GM18870 (cell line): ENCODE measurements at regions not wholly inside any gene's neighbourhood (a gene's known extent, or its start where the extent isn't known, plus 50 kb on each side); places are given as distances from the start of the nearest gene placed in this dataset.
"Not testable (repeated sequence)": the region's sequence is repeated elsewhere in the genome, so short reads cannot be mapped to it uniquely, and the experiment has no call there.

ENCODE experiments used
- ATAC-seq: cut with Tn5 transposase; IDR thresholded peaks from one replicate; pipeline ENCODE4 v1.9.1; 2021; ENCODE audit warnings: moderate library complexity; ENCODE audit not compliant: unreplicated experiment

DNA sequence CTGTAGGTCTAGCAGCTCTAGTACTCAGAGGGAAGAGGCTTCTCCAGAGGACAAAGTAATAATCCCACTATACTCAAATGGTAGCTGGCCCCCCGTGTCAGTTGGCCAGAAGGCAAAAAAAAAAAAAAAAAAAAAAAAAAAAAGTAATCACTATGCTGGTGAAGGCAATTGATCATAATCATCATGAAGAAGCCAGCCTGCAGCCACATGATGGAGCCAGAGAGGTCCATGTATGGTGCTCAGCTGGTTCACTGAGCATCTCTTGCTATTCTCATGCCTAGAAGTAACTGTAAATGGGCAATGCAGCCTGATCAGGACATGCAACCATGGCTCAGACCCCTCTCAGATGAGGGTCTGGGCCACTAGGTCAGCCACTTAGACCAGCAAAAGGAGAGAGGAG, 378.8 kb downstream of the MED13L start:
- ATAC-seq, result no peak

DNA sequence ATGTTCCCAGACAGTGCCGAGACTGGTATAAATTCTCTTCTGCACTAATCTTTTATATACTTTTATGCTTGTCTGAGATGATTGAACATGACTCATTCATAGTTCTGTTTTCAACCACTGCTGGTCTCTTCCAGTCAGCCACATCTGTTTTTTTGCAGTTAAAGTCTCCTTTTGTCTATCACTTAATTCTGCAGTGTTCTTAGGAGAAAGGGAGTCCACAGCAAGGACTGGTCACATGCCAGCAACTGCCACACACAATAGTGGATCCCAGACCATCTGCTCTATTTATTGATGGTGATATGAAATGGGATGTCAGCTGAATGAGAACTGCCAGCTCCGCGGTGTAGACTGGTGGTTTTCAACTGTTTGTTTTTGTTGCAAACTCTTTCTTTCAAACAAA, 379.8 kb downstream of the MED13L start:
- ATAC-seq, result no peak

DNA sequence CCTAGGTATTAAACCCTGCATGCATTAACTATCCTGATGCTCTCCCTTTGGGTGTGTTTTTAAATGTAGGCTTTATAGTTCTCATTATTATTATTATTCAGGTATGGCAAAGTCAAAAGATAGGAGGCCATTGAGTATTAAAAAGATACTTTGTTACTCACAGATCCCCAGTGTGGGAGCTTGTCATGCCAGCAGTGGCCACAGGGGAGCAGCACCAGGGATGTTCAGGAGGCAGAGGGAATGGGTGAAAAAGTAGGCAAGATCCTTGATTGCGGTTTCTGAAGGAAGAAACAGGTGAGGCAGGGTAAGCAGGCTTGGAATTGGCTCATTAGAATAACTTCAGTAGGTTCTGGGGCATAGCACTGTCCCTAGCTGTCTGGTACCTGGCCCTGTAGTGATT, 382.2 kb downstream of the MED13L start:
- ATAC-seq, result no peak

DNA sequence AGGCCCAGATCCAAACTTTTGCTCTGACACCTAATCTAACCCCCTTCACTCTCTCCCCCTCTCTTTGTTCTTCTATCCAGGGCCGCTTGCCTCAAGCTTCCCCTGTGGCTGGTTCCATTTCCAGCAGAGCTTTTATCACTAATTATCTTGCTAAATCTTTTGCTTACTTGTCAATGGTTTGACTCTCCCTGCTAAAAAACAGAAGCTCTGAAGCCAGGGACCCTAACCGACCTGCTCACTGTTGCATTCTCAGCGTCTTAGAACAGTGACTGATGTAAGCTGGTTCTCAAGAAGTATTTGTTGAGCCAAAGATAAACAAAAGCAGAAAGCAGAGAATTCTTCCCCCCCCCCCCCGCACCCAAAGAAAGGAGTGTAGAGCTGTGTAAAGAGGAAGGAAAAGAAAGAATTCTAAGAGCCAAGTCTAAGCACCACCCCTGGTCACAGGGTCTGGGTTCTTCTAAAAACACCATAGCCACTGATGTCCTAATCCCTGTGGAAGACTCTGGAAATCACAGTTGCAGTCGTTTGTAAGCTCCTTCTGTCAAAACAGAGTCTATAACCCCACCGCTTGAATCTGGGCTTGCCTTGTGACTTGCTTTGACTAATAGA, 385.8 kb downstream of the MED13L start:
- ATAC-seq, result no peak

DNA sequence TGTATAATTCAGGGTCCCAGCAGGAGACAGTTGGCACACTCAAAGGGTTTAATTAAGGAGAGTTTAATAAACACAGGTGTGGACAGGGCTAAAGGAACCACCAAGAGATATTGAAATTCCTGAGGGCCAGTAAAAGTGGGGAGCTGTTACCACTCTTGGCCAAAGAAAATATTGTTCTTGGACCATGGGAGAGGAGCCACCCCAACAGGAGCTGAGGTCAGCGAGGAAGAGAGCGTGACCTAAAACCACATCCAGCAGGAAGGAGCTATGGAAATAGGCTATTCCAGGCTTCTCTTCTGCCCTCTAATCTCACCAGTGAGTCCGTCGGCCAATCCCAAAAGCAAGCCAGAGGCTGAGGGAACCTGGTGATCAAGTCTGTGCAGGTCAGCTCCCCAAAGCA, 390.8 kb downstream of the MED13L start:
- ATAC-seq, result no peak

DNA sequence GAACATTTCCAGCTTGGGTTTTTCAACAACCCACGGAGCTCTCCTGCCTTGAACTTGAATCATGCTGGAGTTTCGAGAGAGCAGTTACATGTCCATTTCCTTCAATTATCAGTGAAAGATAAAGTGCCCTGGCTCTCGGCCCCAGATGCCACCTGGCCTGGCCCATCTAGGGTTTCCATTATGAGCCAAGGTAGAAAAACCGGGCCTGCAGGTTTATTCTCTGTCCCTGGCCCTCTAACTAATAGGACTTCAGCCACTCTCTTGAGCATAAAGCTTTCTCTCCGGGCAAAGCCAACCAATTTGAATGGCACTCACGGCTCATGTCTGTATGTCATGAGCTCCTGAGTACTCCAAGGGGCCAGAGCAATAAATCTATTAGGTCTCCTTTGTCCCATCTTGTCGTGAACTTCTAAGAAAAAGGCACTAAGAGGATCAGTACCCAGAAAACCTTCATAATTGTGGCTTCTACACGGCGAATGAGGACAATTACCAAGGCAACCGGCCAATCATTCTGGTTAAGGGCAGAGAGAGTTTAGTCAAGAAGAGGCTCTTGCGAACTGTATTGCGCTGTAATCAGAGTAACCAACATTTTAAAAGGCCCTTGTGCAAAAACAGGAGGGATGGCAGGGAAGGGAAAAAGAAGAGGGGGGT, 392.3 kb downstream of the MED13L start:
- no peak for ATAC-seq

DNA sequence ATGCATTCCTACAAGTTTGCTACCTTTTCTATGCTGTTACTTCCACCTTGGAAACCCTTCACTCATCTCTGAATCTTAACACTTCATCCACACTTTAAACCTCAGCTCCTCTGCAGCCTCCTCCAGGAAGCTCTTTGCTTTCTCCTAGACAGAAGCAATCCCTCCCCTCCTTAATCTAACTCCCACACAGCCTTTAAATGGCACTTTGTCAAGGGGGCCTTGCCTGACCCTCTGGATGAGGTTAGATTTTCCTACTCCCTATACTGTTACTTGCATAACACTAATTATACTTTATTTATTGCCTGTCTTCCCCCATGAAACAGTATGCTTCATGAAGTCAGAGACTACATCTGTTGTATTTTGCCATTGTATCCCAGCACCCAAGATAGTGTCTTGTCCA, 394.6 kb downstream of the MED13L start:
- no peak for ATAC-seq

DNA sequence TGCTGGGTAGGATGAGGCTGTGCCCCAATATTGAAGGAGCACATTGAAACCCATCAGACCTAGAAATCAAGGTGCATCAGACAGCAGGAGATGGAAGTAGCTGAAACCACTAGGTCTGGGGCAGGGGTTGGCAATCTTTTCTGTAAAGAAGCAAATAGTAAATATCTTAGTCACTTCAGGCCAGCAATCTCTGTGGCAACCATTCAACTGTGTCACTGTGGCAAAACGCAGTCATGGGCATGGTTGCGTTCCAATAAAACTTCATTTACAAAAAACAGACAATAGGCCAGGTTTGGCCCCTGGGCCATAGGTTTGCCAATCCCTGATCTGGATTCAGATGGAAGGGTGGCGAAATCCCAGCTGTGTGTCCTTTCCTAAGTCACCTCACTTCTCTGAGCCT, 397.3 kb downstream of the MED13L start:
- ATAC-seq, result no peak

DNA sequence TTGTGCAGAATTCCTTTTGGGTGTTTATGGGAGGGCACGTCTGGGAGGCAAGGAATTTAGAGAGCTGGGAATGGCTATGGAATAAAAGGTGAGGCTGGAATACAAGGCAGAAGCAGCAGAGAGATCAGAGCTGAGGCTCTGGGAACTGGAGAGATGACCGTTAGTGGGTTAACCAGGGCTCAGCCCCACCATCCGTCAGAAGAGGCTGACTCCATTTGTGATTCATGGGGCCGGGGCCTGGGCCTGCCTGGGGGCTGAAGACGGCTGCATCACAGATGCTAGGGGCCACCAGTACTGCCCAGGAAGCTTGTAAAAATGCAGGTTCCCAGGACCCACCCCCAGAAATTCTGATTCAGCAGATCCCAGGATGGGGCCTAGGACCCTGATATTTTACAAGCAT, 398.1 kb downstream of the MED13L start:
- ATAC-seq, result no peak

DNA sequence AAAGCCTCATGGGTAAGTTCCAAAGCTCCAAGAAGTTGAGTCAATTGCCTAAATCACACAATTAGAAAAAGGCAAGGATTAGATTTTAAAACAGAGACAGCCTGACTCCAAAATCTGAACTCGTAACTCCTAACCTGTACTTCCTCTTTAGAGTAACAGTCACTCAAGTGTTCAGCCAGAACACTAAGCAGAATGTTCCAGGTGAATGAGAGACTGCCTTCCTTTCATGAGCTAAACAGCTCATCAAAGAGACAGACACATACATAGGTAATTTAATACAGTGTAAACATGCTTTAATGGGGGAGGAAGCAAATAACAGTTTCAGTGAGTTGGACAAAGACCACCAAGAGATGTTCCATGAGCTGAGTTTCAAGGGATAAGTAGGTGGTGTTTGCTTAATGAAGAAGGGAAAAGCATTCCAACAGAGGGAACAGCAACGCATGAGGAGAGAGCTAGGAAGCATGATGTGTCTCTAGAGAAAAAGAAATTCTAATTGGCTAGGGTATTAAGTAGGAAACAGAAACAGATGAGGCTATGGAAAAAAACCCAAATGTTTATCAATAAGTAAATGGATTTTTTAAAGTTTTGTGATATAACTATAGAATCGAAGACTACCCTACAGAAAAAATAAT, 403.9 kb downstream of the MED13L start:
- no peak for ATAC-seq

DNA sequence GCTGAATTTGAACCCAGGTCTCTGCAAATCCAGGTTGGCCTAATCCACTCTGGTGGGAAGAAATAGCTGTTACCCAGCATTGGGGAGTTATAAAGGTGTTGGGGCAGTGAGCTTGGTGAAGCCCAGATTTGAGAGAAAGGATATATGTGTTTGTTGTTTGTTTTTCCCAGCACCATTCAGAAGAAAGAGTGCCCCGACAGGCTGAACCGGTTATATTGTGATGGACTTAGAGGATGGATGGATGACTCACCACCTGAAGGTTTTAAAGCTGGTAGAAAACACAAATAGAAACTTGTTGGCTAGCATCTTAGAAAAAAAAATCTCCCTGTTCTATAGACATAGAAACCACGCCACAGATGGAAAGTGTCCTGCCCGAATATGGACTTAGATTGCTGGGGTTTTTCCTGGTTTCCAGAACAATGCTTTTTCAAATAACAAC, 404.6 kb downstream of the MED13L start:
- no peak for ATAC-seq

DNA sequence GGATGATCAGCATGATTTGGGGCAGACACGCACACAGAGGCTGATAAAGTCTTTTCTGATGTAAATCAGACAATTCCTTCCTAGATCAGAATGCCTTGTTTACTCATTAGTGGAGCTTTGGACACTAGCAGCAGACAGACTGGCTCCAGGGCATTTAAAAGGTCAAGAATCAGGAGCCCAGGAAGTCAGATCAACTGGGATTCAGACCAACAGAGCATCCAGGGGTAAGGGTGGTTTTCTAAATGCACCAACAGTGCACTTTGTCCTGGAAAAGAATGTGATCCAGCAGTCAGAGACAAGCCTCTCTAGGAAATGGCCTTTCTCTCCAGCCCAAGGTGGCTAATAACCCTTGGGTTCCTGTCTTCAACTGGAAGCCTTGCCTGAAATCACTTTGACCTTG, 405.3 kb downstream of the MED13L start:
- no peak for ATAC-seq

DNA sequence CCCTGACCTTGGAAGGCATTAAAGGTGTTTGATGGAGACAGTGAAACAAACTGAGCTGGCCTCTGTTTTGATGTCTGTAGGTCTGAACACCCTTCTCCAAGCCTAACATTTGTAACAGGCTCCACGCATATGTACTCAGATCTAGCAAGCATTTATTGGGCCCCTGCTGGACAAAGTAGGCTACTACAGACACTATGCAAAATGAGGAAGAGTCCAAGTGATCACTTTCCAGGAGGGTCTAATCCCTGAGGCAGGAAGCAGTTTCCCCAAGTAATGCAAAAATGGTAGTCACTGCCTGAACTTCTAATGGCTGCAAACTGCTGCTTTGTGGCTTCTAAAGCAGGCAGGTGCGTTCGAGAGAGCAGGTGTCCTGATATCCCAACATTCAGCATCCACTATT, 405.8 kb downstream of the MED13L start:
- ATAC-seq, result no peak

DNA sequence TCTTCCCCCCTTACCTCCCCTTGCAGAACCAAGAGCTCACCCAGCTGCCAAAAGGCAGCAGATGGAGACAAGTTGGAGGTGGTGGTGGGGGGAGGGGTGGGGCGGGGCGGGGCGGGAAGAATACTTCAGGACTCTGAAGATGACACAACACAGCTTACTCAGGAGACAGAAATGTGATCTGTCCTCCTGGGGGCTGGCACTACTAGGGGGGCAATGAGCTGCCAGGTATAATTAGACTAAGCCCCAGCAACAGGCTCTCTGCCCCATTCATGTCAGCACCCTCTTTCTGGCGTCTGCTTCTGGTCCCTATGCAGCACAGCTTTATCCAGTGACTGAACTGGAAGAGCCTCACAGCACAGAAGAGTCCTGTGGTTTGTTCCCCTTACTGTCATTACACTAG, 407.0 kb downstream of the MED13L start:
- ATAC-seq, result no peak

DNA sequence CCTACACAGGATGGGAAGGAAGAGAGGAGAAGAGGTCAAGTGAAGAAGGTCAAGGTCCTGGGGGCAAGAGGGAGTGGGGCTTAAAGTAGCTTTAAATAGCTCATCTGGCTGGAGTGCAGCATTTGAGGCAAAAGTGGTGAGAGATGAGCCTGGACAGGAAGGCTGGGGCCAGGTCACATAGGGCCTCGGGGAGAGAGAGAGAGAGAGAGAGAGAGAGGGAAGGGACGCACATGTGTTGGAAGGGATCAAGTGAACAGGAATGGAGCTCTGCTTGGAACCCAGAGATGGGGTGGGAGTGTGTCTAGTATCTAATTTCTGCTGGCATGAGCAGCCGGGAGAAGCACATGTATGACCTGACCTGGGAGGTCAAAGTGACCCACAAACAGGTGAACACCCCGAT, 407.5 kb downstream of the MED13L start:
- ATAC-seq, result no peak

DNA sequence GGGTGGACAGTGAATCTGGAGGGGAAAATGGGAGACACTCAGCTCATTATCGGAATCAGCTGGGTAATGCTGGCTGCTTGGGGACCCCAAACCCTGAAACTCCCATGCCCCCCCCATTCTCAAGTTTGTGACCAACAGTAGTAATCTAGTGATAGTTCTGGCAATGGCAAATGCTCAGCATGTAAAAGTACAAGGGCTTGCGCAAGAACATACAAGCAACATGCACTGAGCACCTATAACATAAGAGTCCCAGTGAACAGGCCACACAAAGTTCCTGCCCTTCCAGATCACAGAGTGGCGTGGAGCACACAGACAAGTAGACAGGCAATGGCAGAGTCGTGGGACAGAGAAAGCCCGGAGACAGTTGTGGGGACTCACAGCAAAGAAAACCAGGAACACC, 407.9 kb downstream of the MED13L start:
- no peak for ATAC-seq

DNA sequence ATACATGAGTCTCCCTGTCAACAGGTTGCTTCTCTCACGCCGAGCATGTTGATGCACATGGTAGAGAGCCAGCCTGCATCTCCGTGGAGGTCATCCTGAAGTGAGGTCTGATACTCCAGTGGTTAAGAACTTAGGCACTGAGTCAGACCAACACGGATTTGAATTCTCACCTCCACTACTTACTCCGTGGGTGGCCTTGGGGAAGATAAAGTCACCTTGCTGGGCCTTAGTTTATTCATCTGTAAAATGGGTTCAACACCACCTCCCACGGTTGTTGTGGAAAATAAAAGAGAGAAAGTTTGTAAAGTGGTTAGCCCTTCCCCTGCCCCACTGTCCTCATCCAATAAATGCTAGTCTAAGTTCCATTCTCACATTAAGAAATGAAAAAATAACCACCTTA, 408.9 kb downstream of the MED13L start:
- ATAC-seq, result no peak

DNA sequence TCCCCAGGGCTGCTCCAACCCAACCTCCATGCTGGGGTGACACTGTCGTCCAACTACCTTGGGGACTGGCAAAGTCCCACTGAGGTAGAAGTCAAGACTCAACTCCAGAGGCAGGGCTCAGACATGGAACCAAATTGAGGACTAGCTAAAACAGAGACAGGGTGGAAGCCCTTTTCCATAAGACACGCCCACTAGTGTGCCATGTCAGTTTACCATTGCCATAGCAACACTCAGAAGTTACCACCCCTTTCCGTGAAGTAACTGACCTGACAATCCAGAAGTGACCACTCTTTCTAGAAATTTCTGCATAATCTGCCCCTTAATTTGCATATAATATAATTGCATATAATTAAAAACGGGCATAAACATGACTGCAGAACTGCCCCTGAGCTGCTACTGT, 409.6 kb downstream of the MED13L start:
- no peak for ATAC-seq

DNA sequence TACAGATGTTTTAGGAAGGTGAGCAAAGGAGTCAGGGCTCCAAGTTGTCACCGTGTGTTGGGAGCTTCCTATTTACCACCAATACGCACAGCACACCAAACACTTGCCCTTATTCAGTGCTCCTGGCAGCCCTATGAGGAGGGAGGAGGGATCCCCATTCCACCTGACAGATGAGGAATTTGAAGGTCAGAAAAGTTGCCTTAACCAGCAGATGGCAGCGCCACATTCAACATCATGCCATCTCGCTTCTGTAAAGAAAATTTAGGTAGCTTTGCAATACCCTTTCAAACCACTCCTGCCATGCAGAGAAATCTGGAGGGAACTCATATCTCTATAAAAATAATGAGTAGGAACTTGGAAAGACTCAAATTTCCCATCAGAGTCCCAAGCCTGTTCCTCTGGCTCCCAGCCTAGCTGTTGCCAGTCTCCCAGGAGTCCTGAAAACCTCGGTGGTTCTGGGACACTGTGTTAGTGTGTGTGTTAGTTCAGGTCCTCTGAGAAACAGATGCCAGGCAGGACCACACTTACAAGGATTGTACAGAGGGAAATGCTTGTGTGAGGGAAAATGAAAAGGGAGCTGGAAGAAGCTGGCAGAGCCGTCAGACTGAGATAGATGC, 410.5 kb downstream of the MED13L start:
- no peak for ATAC-seq

DNA sequence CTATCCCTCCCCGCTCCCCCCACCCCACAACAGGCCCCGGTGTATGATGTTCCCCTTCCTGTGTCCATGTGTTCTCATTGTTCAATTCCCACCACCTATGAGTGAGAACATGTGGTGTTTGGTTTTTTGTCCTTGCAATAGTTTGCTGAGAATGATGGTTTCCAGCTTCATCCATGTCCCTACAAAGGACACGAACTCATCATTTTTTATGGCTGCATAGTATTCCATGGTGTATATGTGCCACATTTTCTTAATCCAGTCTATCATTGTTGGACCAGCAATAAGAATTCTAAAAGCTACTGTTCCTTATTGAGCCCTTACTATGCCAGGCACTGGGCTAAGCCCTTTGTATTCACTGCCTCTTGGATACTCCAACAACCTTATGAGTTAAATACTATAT, 411.2 kb downstream of the MED13L start:
- ATAC-seq, result not testable (repeated sequence)

DNA sequence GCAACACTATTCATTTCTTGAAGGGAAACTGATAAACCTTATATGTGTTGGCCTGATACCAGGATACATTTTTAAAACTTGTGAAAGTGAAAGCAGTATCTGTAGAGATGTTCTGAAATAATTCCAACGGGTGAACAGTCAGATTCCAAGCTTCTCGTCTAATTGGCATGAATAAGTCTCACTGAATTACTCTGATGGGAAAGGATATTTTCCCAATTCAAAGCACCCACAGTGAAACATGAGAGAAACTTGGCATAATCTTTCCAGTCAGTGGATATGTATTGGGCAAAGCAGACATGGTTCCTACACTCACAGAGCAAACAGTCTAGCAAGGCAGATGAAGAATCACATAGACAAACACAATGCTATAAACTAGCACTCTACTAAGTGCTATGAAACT, 413.1 kb downstream of the MED13L start:
- ATAC-seq, result no peak

DNA sequence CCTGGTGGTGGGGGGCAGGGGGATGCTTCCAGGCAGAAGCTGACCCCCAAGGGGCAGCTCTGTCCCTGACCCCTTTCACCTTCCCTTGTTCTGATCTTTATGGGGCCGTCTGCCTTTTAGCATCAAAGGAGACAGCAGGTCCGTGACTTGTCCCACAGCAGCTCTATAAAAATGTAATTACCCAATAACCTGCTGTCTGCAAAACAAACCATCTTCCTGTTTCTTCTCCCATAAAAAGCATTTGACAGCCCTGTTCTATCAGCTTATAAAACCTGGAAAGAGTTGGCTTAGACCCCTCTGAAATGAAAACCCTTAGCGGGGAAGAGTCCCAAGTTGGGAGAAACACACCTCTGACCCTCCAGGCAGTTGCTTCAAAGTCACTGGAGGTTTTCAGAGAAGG, 416.9 kb downstream of the MED13L start:
- ATAC-seq, result no peak
